ENCODE measurements at regions not wholly inside any gene's neighbourhood (a gene's known extent, or its start where the extent isn't known, plus 50 kb on each side); places are given as distances from the start of the nearest gene placed in this dataset.

- TF ChIP-seq POLR2A (IDR thresholded peaks at IDR 0.05; ENCODE audit: low read depth, low read length) (no peak), RFX5 (IDR thresholded peaks at IDR 0.05; ENCODE audit: low read depth, low read length) (no peak), CTCF (conservative IDR thresholded peaks at IDR 0.05; ENCODE audit: low read depth, low read length) (no peak), USF2 (IDR thresholded peaks at IDR 0.05; ENCODE audit: low read depth, low read length) (no peak), CEBPB (IDR thresholded peaks at IDR 0.05; ENCODE audit: low read depth, low read length) (no peak), CHD1 (IDR thresholded peaks at IDR 0.05; ENCODE audit: low read depth, low read length) (no peak), FOS (IDR thresholded peaks at IDR 0.05; ENCODE audit: low read depth, low read length) (no peak), RCOR1 (IDR thresholded peaks at IDR 0.05; ENCODE audit: insufficient replicate concordance, low read length) (no peak), RAD21 (IDR thresholded peaks at IDR 0.05; ENCODE audit: low read length) (no peak), SMC3 (IDR thresholded peaks at IDR 0.05; ENCODE audit: low read depth, low read length) (no peak)
Measured at GRCh38 chr2:2874805-2875204, 502.8 kb downstream of the EIPR1 start.
